ENCODE measurements at regions not wholly inside any gene's neighbourhood (a gene's known extent, or its start where the extent isn't known, plus 50 kb on each side); places are given as distances from the start of the nearest gene placed in this dataset.

- no peak for TF ChIP-seq EZH2 (IDR thresholded peaks at IDR 0.05)
- no peak for TF ChIP-seq CTCF (IDR thresholded peaks at IDR 0.05)
Measured at GRCh38 chr1:78229344-78229743, 183.6 kb downstream of the GIPC2 start.
